ENCODE measurements at regions not wholly inside any gene's neighbourhood (a gene's known extent, or its start where the extent isn't known, plus 50 kb on each side); places are given as distances from the start of the nearest gene placed in this dataset.
"Not testable (repeated sequence)": the region's sequence is repeated elsewhere in the genome, so short reads cannot be mapped to it uniquely, and the experiment has no call there.

DNA sequence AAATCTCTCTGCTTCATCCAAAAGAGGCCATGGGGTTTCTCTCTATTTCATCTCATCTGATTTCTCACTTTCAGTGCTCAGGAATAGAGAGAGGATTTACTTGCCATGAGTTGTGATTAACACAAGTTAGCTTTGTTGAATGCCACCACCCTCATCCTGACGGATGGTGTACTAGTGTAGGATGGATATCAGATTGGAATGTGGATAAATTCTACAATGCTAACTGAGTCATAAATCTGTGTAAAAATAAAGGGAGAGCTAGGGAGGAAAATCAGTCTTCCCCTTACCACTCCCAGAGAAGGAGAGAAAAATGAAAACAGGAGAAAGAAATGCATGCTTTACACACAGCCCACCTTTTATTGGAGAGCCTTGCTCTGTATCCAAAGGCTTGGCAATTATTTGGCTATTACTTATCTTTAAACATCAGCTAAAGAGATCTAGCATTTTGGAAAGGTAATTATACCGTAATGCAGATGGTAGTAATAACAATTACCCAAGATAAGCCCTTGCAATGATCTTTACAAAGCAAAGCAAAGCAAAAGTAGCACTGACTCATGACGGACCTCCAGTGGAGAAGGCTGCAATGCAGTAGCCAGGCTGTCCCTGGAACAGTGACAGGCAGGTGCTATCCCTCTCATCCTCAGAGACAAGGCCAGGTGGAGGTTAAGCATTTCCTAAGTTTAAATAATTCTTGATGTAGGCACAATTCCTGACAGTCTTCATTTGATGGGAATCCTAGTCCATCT is 306.3 kb upstream of the PPARGC1A start:
- no peak for DNase-seq

DNA sequence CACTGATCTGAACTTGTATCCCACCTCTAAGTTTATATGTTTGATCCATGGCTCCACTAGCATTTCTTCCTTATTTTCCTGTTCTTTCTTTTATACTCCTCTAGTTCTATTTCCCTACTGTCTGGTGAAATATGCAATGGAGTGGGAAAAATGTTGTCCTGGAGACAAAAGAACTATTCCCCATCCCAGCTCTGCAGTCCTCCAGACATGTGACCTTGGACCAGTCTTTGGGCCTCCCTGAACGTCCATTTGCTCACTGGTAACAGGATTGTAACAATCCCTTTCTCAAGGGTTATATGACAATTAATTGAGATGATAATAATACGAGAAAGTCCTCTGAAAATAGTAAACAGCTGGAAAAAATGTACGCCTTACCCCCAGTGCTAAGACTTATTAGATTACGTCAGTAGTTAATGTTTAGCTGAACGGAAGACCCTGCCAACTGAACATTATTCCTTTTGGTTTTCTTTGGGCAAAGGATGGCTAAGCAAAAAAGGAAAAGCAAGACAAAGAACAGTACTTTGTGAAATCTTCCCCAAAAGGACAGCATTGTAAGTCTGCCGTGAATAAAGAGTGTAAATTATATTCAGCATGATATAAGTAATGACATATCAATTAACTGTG is 302.3 kb upstream of the PPARGC1A start:
- DNase-seq, result no peak

DNA sequence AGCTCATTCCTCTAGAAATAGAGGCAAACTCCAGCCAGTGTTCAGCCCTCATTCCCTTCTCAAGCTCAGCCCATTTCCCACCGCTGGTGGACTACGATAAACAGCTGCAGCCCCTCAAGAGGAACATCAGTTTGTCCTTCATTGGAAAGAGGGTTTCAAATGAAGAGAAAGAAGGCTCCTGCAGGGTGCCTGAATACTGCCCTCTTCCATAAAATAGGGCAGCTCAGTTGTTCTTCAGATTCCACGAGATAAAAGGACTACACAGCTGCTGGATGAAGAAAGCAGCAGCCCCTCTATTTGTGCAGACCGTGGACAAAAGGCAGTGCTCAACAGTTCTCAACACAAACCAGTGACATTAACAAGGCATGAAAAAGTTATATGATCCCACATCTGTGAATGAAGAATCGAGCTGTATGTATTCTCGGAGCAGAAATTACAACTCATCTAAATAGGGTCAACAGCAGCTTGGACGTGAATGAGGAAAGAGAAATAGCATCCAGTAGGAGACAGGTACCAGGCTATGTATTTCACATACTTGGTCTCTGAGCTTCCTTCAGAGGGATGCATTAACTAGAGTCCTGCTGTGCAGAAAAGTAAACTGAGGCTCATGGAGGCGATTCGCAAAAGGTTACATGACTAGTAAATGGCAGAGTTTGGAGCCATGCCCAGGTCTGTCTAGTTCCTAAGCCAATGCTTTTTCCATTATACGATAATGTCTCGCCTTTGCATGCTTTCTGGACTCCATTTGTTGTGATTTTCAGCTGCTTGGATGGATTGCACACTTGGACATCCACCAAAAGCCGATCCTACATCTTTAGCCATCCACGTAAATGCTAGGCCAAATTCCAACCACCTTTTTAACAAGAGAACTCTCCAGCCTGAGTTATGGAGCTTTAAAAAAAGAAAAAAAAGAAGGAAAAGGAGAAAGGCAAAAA is 301.2 kb upstream of the PPARGC1A start:
- DNase-seq, result no peak

DNA sequence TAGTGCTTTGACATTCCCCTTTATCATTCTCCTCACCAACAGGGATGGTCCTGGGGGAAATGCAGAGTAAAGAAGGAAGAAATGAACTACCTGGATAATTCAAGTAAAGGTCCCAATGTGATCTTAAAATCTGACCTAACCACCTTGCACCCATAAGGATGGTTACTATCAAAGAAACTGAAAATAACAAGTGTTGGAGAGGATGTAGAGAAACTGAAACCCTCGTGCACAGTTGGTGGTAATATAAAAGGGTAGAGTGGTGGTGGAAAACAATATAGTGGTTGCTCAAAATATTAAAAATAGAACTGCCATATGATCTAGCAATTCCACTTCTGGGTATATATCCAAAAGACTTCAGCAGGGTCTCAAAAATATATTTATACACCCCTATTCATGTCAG is 298.6 kb upstream of the PPARGC1A start:
- DNase-seq, result no peak

DNA sequence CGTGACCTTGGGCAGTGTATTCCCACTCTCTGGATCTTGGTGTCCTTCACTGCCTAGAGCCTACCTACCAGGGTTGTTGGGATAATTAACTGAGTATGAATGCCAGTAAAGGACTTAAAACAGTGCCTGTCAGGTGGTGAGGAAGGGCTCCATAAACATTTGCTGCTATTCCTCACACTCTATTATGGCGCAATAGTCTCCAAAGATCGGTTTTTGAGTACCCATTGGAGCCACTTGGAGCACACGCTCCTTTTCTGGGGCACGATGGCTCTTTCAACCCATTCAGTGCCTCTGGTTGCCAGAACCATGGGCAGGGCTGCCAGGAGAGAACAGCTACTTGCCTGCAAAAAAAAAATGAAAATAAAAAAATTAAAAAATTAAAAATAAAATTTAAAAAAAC is 296.6 kb upstream of the PPARGC1A start:
- DNase-seq, result no peak

DNA sequence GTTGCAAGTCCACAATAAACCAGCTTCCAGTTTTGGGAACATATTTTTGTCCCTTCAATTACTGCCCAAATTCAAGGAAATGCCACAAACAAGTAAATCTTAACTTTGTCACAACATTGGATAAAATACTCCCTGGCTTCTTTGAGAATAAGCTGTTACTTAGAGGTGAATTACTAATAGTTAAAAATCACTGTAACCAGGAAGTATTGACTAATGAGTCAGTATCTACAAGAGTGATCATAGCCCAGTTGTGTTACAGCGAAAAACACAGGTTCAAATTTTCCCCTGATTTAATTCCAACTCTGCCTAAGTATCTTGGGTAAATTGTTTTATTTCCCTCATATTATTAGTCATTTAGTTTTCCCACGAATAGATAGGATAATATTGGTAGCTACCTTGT is 291.2 kb upstream of the PPARGC1A start:
- DNase-seq, result no peak

DNA sequence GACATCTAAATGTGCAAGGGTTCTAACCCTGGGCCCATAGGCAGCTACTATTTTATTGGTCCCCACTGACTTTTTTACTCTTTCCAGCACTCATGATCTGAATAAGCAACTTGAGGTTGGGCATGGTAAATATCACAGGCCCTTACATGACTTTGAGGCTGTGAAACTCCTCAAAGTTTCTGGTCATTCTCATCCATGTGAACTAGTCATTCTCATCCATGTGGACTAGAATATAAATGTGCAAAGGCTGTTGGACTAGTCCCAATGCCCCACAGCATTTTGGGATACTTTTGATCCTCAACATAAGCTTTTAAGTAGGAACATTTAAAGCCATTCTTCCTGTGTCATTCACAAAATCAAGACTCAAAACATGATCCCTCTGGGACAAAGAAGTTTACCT is 290.7 kb upstream of the PPARGC1A start:
- DNase-seq, result no peak

DNA sequence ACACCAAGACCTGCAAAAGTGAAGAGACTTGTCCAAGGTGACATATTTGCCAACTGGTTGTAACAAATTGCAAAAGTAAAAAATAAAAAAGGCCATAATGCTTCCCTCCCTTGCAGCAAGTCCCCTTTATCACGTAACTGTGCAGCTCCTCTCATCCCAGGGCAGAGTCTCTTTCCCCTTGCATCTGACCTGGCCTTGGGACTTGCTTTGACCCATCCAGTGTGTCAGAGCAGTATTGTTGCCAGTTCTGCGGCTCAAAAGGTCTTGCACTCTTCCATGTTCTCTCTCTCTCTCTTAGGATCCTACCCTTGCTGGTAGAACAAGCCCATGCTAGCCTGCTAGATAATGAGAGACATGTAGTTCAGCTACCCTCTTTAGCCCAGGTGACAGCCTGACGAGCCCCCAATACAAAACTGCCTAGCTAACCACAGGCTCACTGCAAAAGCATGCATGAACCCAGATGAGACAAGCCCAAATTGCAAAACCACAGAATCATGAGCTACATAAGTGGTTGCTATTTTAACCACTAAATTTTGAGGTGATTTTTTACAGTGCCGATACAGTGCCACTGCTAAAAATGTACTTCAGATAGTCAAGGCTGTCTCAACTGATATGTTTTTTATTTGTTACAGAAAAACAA is 289.5 kb upstream of the PPARGC1A start:
- no peak for DNase-seq

DNA sequence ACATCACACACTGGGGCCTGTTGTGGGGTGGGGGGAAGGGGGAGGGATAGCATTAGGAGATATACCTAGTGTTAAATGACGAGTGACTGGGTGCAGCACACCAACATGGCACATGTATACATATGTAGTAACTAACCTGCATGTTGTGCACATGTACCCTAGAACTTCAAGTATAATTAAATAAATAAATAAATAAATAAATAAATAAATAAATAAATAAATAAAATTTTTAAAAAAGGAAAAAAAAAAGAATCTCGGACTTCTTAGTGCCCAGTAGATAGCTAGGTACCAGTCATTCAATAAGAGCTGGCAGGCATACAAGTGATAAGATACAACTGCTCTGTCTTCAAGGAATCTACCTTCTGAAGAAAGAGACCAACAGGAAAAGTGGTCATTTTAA is 287.6 kb upstream of the PPARGC1A start:
- not testable (repeated sequence) for DNase-seq

DNA sequence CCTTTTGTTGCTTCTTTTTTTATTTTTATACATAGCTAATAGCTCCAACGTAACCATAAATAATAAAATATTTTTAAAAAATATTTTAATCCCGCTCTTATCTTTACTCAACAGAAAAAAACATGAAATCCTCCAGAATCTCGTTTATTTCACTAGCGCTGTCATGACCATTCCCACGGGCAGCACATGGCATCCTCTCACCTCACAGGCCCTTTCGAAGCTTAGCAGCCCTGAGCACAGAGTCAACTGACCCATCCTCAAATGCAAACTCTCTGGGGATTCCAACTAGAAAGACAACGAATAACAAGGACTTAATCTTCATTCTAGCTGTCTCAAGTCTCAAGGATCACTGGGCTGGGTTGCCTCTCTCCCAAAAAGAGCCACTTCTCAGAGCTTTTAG is 285.9 kb upstream of the PPARGC1A start:
- DNase-seq, result no peak

DNA sequence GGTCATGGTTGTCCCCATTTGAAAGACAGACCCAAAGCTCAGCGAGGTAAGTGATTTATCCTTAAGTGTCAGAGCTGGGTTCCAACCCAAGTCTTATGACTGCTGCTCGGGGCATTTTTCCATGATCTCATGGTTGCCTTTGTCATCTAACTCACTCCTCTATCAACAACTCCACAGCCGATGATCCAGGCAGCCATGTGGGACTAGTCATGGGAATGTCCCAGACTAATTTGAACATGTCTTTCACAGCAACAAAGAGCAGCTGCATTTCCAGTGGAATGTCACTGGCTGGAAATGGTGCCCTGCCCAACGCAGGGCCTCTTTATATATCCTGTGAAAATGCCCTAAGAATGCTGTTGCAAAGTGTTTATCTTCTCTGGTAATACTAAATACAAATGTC is 284.8 kb upstream of the PPARGC1A start:
- DNase-seq, result no peak

DNA sequence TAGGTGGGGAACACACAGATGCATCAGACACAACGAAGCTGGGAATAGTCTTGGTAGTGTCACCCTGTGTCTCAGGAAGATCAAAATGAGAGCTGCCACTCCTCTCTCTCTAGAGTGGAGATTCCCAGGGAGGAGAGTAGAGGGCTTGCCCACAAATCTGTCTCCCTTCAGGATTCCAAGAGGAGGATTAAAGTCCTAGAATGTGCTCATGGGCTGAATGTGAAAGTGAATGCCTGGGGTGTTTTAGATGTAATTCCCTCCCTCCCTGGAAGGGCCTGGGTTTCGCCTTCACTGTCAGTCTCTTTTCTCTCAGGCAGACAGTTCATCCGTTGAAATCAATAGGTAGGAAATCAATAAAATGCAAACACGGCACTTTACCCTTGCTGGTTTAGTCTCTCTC is 282.6 kb upstream of the PPARGC1A start:
- no peak for DNase-seq

DNA sequence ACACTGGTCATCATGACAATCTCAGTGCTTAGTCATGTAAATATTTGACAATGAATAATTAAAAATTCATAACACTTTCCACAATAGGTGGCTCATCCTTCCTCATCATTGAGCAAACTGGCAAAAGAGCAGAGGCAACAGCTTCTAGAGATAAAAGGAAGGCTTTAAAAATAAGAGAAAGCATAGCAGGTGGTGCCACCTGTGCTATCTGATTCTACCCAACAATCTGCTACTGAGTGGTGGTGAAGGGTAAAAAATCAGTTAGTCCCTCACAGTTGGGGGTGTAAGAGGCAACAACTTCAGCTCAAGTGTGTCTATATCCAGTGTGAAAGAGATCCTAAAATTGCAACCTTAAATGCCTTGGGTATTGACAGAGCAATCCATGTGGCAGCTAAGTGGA is 280.1 kb upstream of the PPARGC1A start:
- DNase-seq, result no peak

DNA sequence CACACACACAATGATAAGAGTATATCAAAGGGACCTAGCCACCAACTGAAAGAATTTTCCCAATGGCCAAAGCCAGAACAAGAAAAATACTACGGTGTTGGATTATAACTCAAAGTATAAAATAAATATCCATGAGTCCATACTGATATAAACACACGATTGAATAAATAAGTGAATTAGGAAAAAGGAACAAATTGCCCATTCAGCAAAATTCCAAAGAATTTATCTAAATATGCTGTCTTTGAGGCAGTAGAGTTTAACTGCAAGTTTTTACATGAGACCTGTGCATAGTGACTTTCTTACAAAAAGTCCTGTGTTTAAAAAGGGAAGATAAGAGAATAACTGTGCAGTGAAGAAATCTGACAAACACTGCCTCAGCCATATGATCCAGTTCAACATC is 278.8 kb upstream of the PPARGC1A start:
- DNase-seq, result no peak

DNA sequence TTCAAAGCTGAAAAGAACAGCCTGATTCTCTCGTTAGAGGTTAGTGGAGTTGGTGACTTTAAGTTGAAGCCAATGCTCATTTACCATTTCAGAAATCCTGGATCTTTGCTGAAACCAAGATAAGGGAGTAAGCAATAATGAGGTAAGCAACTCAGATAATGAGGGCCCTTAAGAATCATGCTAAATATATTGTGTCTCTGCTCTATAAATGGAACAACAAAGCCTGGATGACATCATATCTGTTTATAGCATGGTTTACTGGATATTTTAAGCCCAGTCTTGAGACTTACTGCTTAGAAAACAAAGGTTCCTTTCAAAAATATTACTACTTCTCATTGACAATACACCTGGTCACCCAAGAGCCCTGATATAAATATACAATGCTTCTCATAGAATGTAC is 276.7 kb upstream of the PPARGC1A start:
- DNase-seq, result no peak

DNA sequence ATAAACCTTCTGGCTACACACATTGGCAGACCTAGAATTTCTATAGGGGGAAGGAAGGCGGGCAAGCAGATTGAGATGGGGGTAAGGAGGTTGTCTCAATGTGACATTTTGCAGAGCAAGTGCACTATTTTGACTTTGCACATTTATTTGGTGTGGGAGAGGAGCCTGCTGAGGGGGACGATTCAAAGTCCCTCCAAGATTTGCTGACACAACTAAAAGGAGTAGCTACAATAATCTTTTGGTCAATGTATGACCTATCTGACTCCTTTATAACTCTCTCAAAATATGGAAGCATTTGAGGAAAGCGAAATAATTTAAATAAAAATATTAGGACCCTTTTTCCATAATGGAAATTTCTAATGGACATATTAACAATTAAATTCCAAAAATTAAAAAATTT is 274.9 kb upstream of the PPARGC1A start:
- DNase-seq, result no peak

DNA sequence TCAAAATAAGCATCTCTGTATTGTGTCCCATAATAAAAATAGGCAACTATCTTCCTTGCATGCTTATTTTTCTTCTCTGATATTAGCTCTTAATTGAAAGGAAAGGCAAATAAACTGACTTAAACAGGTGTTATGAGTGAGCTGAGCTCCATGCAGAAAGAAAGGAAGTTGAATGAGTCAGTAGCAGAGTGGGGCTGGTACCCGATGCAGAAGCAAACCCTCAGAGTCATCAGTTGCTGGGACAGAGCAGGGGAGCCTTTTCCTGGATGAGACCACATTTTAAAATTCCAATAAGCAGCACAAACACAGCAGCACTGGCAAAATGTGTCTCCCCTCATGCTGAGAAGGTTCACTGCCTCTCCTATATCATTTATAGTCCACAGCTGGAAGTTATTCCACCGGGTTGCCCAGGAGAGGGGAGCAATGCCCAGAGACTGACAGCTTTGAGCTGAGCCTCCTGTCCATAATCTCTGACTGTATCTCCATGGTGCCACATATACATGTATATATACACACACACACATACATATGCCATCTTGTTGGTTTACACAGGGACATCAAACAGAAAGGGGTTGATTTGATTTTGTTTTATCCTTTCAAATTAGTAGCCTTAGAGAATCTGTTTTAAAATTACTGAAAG is 274.3 kb upstream of the PPARGC1A start:
- no peak for DNase-seq

DNA sequence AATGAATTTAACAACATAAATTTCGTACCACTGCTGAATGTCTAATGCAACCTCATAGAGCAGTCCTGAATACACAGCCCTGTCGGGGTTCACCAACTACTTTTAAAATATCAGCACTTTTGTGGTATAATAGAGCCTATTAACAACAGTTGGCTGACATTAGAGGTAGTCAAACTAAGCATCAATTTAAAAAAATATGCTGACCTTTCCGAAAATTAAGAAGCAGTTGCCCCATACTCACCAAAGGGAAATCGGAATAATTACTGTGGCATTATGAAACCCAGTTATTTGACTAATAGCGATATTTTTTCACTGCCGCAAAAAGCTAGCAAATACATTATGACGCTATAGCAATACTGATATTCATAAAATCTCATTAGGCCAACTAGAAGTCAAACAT is 273.5 kb upstream of the PPARGC1A start:
- no peak for DNase-seq

DNA sequence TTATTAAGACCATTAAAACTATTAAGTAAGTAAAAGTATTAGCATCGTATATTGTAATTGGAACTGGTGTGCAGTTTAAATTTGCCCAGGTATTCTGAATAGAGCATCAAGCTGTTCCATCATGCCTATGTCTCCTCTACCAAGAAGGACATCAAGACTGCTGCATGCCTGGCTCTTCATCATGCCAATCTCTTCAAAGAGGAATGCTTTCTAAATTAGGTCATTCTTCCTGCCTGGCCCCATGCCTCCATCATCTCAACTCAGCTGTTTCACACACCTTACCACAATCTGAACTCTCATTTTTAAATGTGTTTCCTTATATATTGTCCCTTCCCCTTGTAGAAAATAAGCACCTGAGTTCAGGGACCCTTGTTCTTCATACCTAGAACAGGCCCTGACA is 270.5 kb upstream of the PPARGC1A start:
- DNase-seq, result no peak

DNA sequence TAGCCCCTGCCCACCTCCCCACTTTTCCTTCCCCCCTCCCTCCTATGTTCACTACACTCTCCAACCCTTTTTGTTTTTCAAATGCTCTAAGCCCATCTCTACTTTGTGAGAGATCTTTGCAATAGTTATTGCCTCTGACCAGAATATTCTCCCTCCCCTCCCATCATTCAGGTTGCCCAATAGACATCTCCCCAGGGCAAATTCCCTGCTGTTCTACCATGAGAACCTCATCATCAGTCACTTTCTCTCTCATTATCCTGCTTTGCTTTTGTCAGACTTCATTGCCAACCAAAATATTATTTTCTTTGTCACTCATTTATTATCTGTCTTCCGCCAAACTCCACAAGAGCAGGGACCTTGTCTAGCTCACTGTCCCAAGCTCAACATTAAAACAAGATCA is 268.2 kb upstream of the PPARGC1A start:
- no peak for DNase-seq

DNA sequence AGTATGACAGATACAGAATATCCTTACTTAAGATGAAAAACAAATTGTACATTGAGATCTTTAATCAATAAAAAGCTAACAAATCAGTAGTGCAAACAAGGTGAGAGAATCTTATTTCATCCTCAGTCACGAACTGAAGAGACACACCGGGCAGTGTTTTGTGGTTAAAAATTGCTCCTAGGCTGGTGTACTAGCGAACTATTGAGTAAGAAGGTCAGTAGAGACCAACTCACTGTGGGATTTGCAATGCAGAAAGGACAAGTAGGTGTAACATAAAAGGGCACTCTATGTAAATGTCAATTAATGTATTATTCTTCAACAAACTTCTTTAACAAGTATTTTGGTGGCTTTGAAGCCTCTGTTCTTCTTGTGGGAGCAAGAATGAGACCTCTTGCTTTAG is 260.2 kb upstream of the PPARGC1A start:
- no peak for DNase-seq

DNA sequence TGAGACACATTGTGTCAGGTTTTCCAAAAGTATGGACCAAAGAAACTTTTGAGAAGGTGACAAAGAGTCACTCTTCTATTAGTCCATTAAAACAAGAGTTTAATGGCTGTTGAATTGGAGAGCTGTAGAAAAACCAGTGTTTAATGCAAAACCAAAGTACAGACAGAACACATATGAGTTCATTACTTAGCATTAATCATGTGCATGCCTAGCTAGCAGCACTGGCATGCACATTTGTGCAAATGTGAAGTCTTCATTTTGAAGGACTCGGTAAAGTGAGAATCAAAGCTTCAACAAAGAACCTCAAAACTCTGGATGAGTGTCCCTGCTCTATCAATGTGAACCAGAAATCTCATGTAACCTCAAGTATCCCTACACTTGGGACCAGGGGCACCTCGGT is 256.3 kb upstream of the PPARGC1A start:
- DNase-seq, result no peak

DNA sequence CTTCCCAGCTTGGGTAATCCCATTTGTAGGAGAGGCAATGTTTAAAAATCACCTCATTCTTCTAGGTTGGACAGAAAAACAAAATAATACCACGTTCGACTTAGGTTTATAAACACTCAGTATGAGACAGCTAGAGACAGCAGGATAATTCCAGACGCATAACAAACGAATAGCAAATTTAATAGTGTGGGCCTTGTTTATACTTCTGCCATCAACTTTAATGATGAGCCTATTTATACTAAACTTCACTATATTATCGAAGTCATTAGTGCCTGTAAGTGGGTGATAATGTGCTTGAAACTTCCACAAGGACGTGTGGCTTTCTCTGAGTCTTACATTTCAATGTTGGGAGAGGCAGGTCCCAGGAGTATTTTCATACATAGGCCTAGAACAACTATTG is 255.7 kb upstream of the PPARGC1A start:
- no peak for DNase-seq

Measured in activated CD4-positive, alpha-beta T cell treated with anti-CD3 and anti-CD28 coated beads, Interleukin-2, amount 50 U/mL, for 16 hours (primary cell).